OCI-LY1 (cell line): ENCODE measurements at regions not wholly inside any gene's neighbourhood (a gene's known extent, or its start where the extent isn't known, plus 50 kb on each side); places are given as distances from the start of the nearest gene placed in this dataset.

Experiments used
- H2AFZ ChIP-seq: fragments of 200-600 bp; sonication (generic), shearing (Covaris generic); 2 replicates; pipeline ENCODE4 v1.6.0; 2014; ENCODE audit warnings: antibody characterized with exemption, mild to moderate bottlenecking, low read length
- H3F3A ChIP-seq: fragments of 200-600 bp; sonication (generic), shearing (Covaris generic); 2 replicates; pipeline ENCODE4 v1.6.0; 2014; ENCODE audit warnings: mild to moderate bottlenecking, antibody characterized with exemption, low read length, moderate library complexity; ENCODE audit not compliant: insufficient read depth
- H3K27ac ChIP-seq: fragments of 200-600 bp; sonication (generic); 2 replicates; pipeline ENCODE4 v1.5.1; 2014; ENCODE audit warnings: low read length, mixed run types, mild to moderate bottlenecking, low read depth; ENCODE audit not compliant: poor library complexity, severe bottlenecking
- H3K27me3 ChIP-seq: fragments of 200-600 bp; sonication (generic); 2 replicates; pipeline ENCODE4 v1.6.0; 2014; ENCODE audit warnings: antibody characterized with exemption, mild to moderate bottlenecking, low read length, moderate library complexity; ENCODE audit not compliant: insufficient read depth
- H3K36me3 ChIP-seq: fragments of 200-600 bp; sonication (generic); 2 replicates; pipeline ENCODE4 v1.6.1; 2014; ENCODE audit warnings: mild to moderate bottlenecking, antibody characterized with exemption, low read length, moderate library complexity, mixed read lengths; ENCODE audit not compliant: insufficient read depth
- H3K4me1 ChIP-seq: fragments of 200-600 bp; sonication (generic); 2 replicates; pipeline ENCODE4 v1.5.1; 2014; ENCODE audit warnings: mild to moderate bottlenecking, low read length, moderate library complexity; ENCODE audit not compliant: insufficient read depth, severe bottlenecking
- H3K4me2 ChIP-seq: fragments of 200-600 bp; sonication (generic), shearing (Covaris generic); 2 replicates; pipeline ENCODE4 v1.6.1; 2014; ENCODE audit warnings: low read length
- H3K4me3 ChIP-seq: fragments of 200-600 bp; sonication (generic); 2 replicates; pipeline ENCODE4 v1.5.1; 2014; ENCODE audit warnings: low read length, low read depth, mild to moderate bottlenecking, mixed read lengths; ENCODE audit not compliant: poor library complexity, severe bottlenecking
- H3K79me2 ChIP-seq: fragments of 200-600 bp; shearing (Covaris generic); 2 replicates; pipeline ENCODE4 v1.6.1; 2016; ENCODE audit warnings: mixed run types, low read length, mixed read lengths; ENCODE audit not compliant: insufficient read depth
- H3K9ac ChIP-seq: fragments of 200-600 bp; sonication (generic), shearing (Covaris generic); 2 replicates; pipeline ENCODE4 v1.6.1; 2014; ENCODE audit warnings: mild to moderate bottlenecking, low read length, mixed read lengths
- H3K9me2 ChIP-seq: fragments of 200-600 bp; sonication (generic), shearing (Covaris generic); 2 replicates; pipeline ENCODE4 v1.6.1; 2014; ENCODE audit warnings: low read depth, mild to moderate bottlenecking, low read length, mixed read lengths
- H3K9me3 ChIP-seq: fragments of 200-600 bp; shearing (Covaris generic); 2 replicates; pipeline ENCODE4 v1.6.1; 2014; ENCODE audit warnings: low read length, mixed read lengths
- H4K20me1 ChIP-seq: fragments of 200-600 bp; sonication (generic), shearing (Covaris generic); 2 replicates; pipeline ENCODE4 v1.6.0; 2016; ENCODE audit warnings: mild to moderate bottlenecking, low read length; ENCODE audit not compliant: insufficient read depth
- EZH2 ChIP-seq: fragments of 200-600 bp; sonication (generic), shearing (Covaris generic); IDR thresholded peaks from 2 replicates; pipeline ENCODE4 v1.8.0; 2017; ENCODE audit warnings: borderline replicate concordance, mixed run types, mild to moderate bottlenecking, antibody characterized with exemption, low read length, moderate library complexity, mixed read lengths
- TF ChIP-seq, protein P1 (sequence below): fragments of 200-600 bp; sonication (generic), shearing (Covaris generic); IDR thresholded peaks from 2 replicates; pipeline ENCODE4 v1.5.1; 2017; ENCODE audit warnings: mild to moderate bottlenecking, antibody characterized with exemption, low read length, moderate library complexity, mixed read lengths

GRCh38 chr6:94501516-94501915 lies 1075.8 kb upstream of the MANEA start:
- Histone ChIP-seq H3K4me1 (no peaks in the 10 kb centered on the region), H3K4me3 (no peak overlapping the region), H3K9ac (no peak overlapping the region), H3K36me3 (no peaks in the 10 kb centered on the region), H2AFZ (no peak overlapping the region), H3K4me2 (no peak overlapping the region), H4K20me1 (no peaks in the 10 kb centered on the region), H3K79me2 (no peaks in the 10 kb centered on the region), H3K9me2 (no peaks in the 10 kb centered on the region), H3K27ac (no peak overlapping the region), H3F3A (no peaks in the 10 kb centered on the region), H3K9me3 (no peaks in the 10 kb centered on the region), H3K27me3 (no peaks in the 10 kb centered on the region)
- TF ChIP-seq, protein P1, sequence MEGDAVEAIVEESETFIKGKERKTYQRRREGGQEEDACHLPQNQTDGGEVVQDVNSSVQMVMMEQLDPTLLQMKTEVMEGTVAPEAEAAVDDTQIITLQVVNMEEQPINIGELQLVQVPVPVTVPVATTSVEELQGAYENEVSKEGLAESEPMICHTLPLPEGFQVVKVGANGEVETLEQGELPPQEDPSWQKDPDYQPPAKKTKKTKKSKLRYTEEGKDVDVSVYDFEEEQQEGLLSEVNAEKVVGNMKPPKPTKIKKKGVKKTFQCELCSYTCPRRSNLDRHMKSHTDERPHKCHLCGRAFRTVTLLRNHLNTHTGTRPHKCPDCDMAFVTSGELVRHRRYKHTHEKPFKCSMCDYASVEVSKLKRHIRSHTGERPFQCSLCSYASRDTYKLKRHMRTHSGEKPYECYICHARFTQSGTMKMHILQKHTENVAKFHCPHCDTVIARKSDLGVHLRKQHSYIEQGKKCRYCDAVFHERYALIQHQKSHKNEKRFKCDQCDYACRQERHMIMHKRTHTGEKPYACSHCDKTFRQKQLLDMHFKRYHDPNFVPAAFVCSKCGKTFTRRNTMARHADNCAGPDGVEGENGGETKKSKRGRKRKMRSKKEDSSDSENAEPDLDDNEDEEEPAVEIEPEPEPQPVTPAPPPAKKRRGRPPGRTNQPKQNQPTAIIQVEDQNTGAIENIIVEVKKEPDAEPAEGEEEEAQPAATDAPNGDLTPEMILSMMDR = no peak
- TF ChIP-seq EZH2 = no peak

DNA sequence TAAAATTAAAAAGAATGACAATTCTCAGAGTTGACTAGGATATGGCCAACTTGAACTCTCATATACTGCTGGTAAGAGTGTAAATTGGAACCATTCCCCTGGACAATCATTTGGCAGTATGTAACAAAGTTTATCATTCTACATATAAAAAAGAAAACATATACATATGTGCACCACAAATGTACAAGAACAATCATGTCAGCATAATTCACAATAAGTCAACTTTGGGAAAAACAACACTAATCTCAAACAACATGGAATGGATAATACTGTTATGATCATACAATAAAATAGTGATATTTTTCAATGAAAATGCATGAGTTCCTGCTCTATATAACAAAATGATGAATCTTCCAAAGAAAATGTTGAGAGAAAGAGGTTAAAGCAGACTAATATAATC lies 1078.7 kb upstream of the EPHA7 start:
- Histone ChIP-seq H2AFZ (no peak overlapping the region), H3K4me3 (no peak overlapping the region), H3K27ac (no peak overlapping the region), H3K9me3 (no peaks in the 10 kb centered on the region), H3K9ac (no peak overlapping the region), H3K79me2 (no peaks in the 10 kb centered on the region), H3K27me3 (no peaks in the 10 kb centered on the region), H3F3A (no peaks in the 10 kb centered on the region), H4K20me1 (no peaks in the 10 kb centered on the region), H3K4me1 (no peaks in the 10 kb centered on the region), H3K4me2 (no peak overlapping the region), H3K9me2 (no peaks in the 10 kb centered on the region), H3K36me3 (no peaks in the 10 kb centered on the region)
- TF ChIP-seq, protein P1 = no peak
- TF ChIP-seq EZH2 = no peak

- H3K9me3 ChIP-seq = no peaks in the 10 kb centered on the region
- H3K4me2 ChIP-seq = no peak overlapping the region
- H3K27me3 ChIP-seq = no peaks in the 10 kb centered on the region
- no peaks in the 10 kb centered on the region for H4K20me1 ChIP-seq
- no peak overlapping the region for H3K27ac ChIP-seq
- no peak overlapping the region for H2AFZ ChIP-seq
- no peak overlapping the region for H3K9ac ChIP-seq
- no peaks in the 10 kb centered on the region for H3K79me2 ChIP-seq
- no peak for TF ChIP-seq EZH2
- TF ChIP-seq, protein P1 = no peak
- H3K4me1 ChIP-seq = no peaks in the 10 kb centered on the region
- H3K9me2 ChIP-seq = no peaks in the 10 kb centered on the region
- no peaks in the 10 kb centered on the region for H3K36me3 ChIP-seq
- H3K4me3 ChIP-seq = no peak overlapping the region
- no peaks in the 10 kb centered on the region for H3F3A ChIP-seq
Measured at GRCh38 chr6:94494500-94494899, 1075.1 kb upstream of the EPHA7 start.
